PC-3 (cell line): ENCODE measurements at regions not wholly inside any gene's neighbourhood (a gene's known extent, or its start where the extent isn't known, plus 50 kb on each side); places are given as distances from the start of the nearest gene placed in this dataset.

Experiments
- ATAC-seq: fragments of 200-7000 bp; cut with Tn5 transposase; 2 replicates; pipeline ENCODE4 v1.9.1; 2020; ENCODE audit warnings: mild to moderate bottlenecking, moderate library complexity
- BruUV-seq: library from RNA; stranded (reverse); fragments of 400-500 nt; replicated peaks from 2 replicates; lab custom pipeline; 2021; lab: Mats Ljungman, UMichigan
- CTCF ChIA-PET: fragments of 300-600 bp; sonication (Branson Sonifier 250); formaldehyde crosslinking; loops from one replicate; lab custom pipeline; 2022; ENCODE audit warnings: antibody characterized with exemption; lab: Charles Lee
- POLR2A ChIA-PET: fragments of 300-600 bp; sonication (Branson Sonifier 250); formaldehyde crosslinking; loops from one replicate; lab custom pipeline; 2022; ENCODE audit warnings: antibody characterized with exemption; ENCODE audit not compliant: unreplicated experiment; lab: Charles Lee
- DNase-seq: peaks from one replicate; pipeline ENCODE4 v3.0.0-alpha.2; 2015
- H2AFZ ChIP-seq: fragments of 300-600 bp; sonication (generic); 2 replicates; pipeline ENCODE4 v1.6.0; 2016; ENCODE audit warnings: antibody characterized with exemption, low read length
- H3F3A ChIP-seq: fragments of 300-600 bp; sonication (generic); one replicate; pipeline ENCODE4 v1.6.0; 2017; ENCODE audit warnings: antibody characterized with exemption, low read length, control low read depth, mild to moderate bottlenecking; ENCODE audit not compliant: unreplicated experiment
- H3K27ac ChIP-seq: fragments of 300-600 bp; sonication (generic); 2 replicates; pipeline ENCODE4 v1.5.1; 2016; ENCODE audit warnings: mild to moderate bottlenecking, low read length
- H3K27me3 ChIP-seq: fragments of 300-600 bp; sonication (generic); 2 replicates; pipeline ENCODE4 v1.6.1; 2016; ENCODE audit warnings: low read length, mixed read lengths
- H3K36me3 ChIP-seq: fragments of 300-600 bp; sonication (generic); 2 replicates; pipeline ENCODE4 v1.6.1; 2016; ENCODE audit warnings: low read depth, mixed run types, low read length, mixed read lengths
- H3K4me1 ChIP-seq: fragments of 300-600 bp; sonication (generic); 2 replicates; pipeline ENCODE4 v1.5.1; 2016; ENCODE audit warnings: low read length; ENCODE audit not compliant: insufficient read depth
- H3K4me2 ChIP-seq: fragments of 300-600 bp; sonication (generic); 2 replicates; pipeline ENCODE4 v1.6.0; 2016; ENCODE audit warnings: low read length
- H3K4me3 ChIP-seq: fragments of 300-600 bp; sonication (generic); 2 replicates; pipeline ENCODE4 v1.5.1; 2016; ENCODE audit warnings: mild to moderate bottlenecking, low read length, mixed read lengths
- H3K79me2 ChIP-seq: fragments of 300-600 bp; sonication (generic); 2 replicates; pipeline ENCODE4 v1.6.1; 2017; ENCODE audit warnings: low read length, mixed read lengths
- H3K9ac ChIP-seq: fragments of 300-600 bp; sonication (generic); 2 replicates; pipeline ENCODE4 v1.6.0; 2016; ENCODE audit warnings: mild to moderate bottlenecking, low read length
- H3K9me2 ChIP-seq: fragments of 300-600 bp; sonication (generic); replicated peaks from 2 replicates; pipeline ENCODE4 v1.6.1; 2016; ENCODE audit warnings: mixed run types, low read length, mixed read lengths
- H3K9me3 ChIP-seq: fragments of 300-600 bp; sonication (generic); 2 replicates; pipeline ENCODE4 v1.6.1; 2016; ENCODE audit warnings: low read length, mixed read lengths
- H4K20me1 ChIP-seq: fragments of 300-600 bp; sonication (generic); 2 replicates; pipeline ENCODE4 v1.6.1; 2016; ENCODE audit warnings: low read length, mixed read lengths
- CTCF ChIP-seq: fragments of 300-600 bp; sonication (generic); conservative IDR thresholded peaks from 2 replicates; pipeline ENCODE4 v1.5.1; 2017; ENCODE audit warnings: antibody characterized with exemption, low read depth, mild to moderate bottlenecking, low read length
- EZH2 ChIP-seq: fragments of 300-600 bp; sonication (generic); IDR thresholded peaks from one replicate; pipeline ENCODE4 v1.6.1; 2017; ENCODE audit warnings: antibody characterized with exemption, mild to moderate bottlenecking, low read length; ENCODE audit not compliant: unreplicated experiment
- EZH2phosphoT487 ChIP-seq: fragments of 300-600 bp; sonication (generic); IDR thresholded peaks from 2 replicates; pipeline ENCODE4 v1.6.1; 2018; ENCODE audit warnings: mild to moderate bottlenecking, antibody characterized with exemption, low read length, borderline replicate concordance
- intact Hi-C: fragments of 100-400 bp; cut with micrococcal nuclease; formaldehyde crosslinking; loops from 2 replicates; pipeline ENCODE4 v1.9.0; 2023

- Histone ChIP-seq H3K4me1 (peaks cover 11% of the 10 kb centered on the region; the same call in 1 of the 2 replicates), H3K79me2 (no peaks in the 10 kb centered on the region), H3F3A (no peaks in the 10 kb centered on the region), H3K9me2 (no peaks in the 10 kb centered on the region), H2AFZ (no peak overlapping the region), H3K9ac (no peak overlapping the region), H3K4me3 (no peak overlapping the region), H4K20me1 (no peaks in the 10 kb centered on the region), H3K27ac (no peak overlapping the region), H3K36me3 (no peaks in the 10 kb centered on the region), H3K9me3 (no peaks in the 10 kb centered on the region), H3K4me2 (no peak overlapping the region), H3K27me3 (no peaks in the 10 kb centered on the region)
- TF ChIP-seq CTCF (no peak), EZH2 (no peak), EZH2phosphoT487 (no peak)
- DNase-seq (no peak), ATAC-seq (no peak)
- ChIA-PET CTCF (no interaction called here), POLR2A (no interaction called here)
- intact Hi-C loops: no loop called here
- no TSS peak for BruUV-seq
Observed at GRCh38 chr2:225169396-225169795, 127.1 kb upstream of the DOCK10 start.

- Histone ChIP-seq H3K4me3 (no peak overlapping the region), H3K9me3 (no peaks in the 10 kb centered on the region), H3K4me2 (peak overlapping the region; percentile 26; the same call in 1 of the 2 replicates), H3K36me3 (no peaks in the 10 kb centered on the region), H3K27ac (peak overlapping the region; percentile 3; the same call in 1 of the 2 replicates), H3F3A (no peaks in the 10 kb centered on the region), H3K27me3 (no peaks in the 10 kb centered on the region), H3K9ac (no peak overlapping the region), H2AFZ (0 out of 2 replicates have a peak overlapping the region, but pooled peaks have one; percentile 42), H3K9me2 (no peaks in the 10 kb centered on the region), H3K4me1 (peaks cover 11% of the 10 kb centered on the region; the same call in 1 of the 2 replicates), H4K20me1 (no peaks in the 10 kb centered on the region), H3K79me2 (no peaks in the 10 kb centered on the region)
- DNase-seq: peak; percentile 54
- ChIA-PET CTCF (no interaction called here), POLR2A (no interaction called here)
- intact Hi-C loops: no loop called here
- TF ChIP-seq CTCF: no peak
- TF ChIP-seq EZH2: no peak
- TF ChIP-seq EZH2phosphoT487: no peak
- ATAC-seq: peak; percentile 57
- BruUV-seq: no TSS peak
Observed at GRCh38 chr2:225165052-225165451, 122.8 kb upstream of the DOCK10 start.

- TF ChIP-seq EZH2phosphoT487 (no peak), CTCF (no peak), EZH2 (no peak)
- 0 out of 2 replicates have a peak overlapping the region, but pooled peaks have one; percentile 42 for H2AFZ ChIP-seq
- BruUV-seq: no TSS peak
- no peak overlapping the region for H3K4me3 ChIP-seq
- peak overlapping the region; percentile 3; the same call in 1 of the 2 replicates for H3K27ac ChIP-seq
- no peak for ATAC-seq
- H4K20me1 ChIP-seq: no peaks in the 10 kb centered on the region
- H3K4me2 ChIP-seq: peak overlapping the region; percentile 26; the same call in 1 of the 2 replicates
- H3K27me3 ChIP-seq: no peaks in the 10 kb centered on the region
- H3K36me3 ChIP-seq: no peaks in the 10 kb centered on the region
- H3K4me1 ChIP-seq: peaks cover 11% of the 10 kb centered on the region; the same call in 1 of the 2 replicates
- no peak for DNase-seq
- intact Hi-C loops: loop anchor here (5.0 kb wide), 1 partner anchor 58 kb away; no protein-coding TSS in a partner anchor
- H3K79me2 ChIP-seq: no peaks in the 10 kb centered on the region
- no peak overlapping the region for H3K9ac ChIP-seq
- no peaks in the 10 kb centered on the region for H3K9me2 ChIP-seq
- no peaks in the 10 kb centered on the region for H3F3A ChIP-seq
- POLR2A ChIA-PET: no interaction called here
- CTCF ChIA-PET: no interaction called here
- H3K9me3 ChIP-seq: no peaks in the 10 kb centered on the region
Observed at GRCh38 chr2:225164401-225165050, 122.3 kb upstream of the DOCK10 start.
